AG04449 (cell line): ENCODE measurements at regions not wholly inside any gene's neighbourhood (a gene's known extent, or its start where the extent isn't known, plus 50 kb on each side); places are given as distances from the start of the nearest gene placed in this dataset.

ENCODE experiments used
- CTCF ChIA-PET: fragments of 350-600 bp; formaldehyde crosslinking; extraction: SDS; loops from one replicate; lab custom pipeline; 2021; ENCODE audit warnings: antibody characterized with exemption; lab: Yijun Ruan, JAX
- POLR2A ChIA-PET: fragments of 400-600, 350-600 bp; formaldehyde crosslinking; extraction: SDS; loops from one replicate; lab custom pipeline; 2020; ENCODE audit warnings: antibody characterized with exemption, inconsistent platforms; lab: Yijun Ruan, JAX
- DNase-seq: peaks from one replicate; pipeline ENCODE4 v3.0.0-alpha.2; 2010; ENCODE audit warnings: low read depth, low spot score
- H3K4me3 ChIP-seq: 2 replicates; pipeline ENCODE4 v1.5.1; 2011; ENCODE audit warnings: low read depth, mild to moderate bottlenecking, control low read depth, low read length
- CTCF ChIP-seq: IDR thresholded peaks from one replicate; pipeline ENCODE4 v1.5.1; 2011; ENCODE audit warnings: mild to moderate bottlenecking, moderate library complexity, low read length, control low read depth, inconsistent platforms; ENCODE audit not compliant: insufficient read depth; ENCODE audit errors: missing control alignments

- ChIA-PET CTCF (no interaction called here), POLR2A (no interaction called here)
- DNase-seq: no peak
- no peak overlapping the region for H3K4me3 ChIP-seq
- no peak for TF ChIP-seq CTCF
Measured at GRCh38 chr5:29382780-29383179, 1810.7 kb upstream of the CDH6 start.

GRCh38 chr5:29380029-29380428 is 1813.5 kb upstream of the CDH6 start:
- DNase-seq: no peak
- CTCF ChIA-PET: no interaction called here
- no peak for TF ChIP-seq CTCF
- H3K4me3 ChIP-seq: no peak overlapping the region
- POLR2A ChIA-PET: no interaction called here

- ChIA-PET CTCF (no interaction called here), POLR2A (no interaction called here)
- H3K4me3 ChIP-seq: no peak overlapping the region
- no peak for DNase-seq
- no peak for TF ChIP-seq CTCF
Measured at GRCh38 chr5:29379619-29380018, 1813.9 kb upstream of the CDH6 start.

GRCh38 chr5:29378104-29378503 is 1815.4 kb upstream of the CDH6 start:
- no peak for TF ChIP-seq CTCF
- ChIA-PET POLR2A (no interaction called here), CTCF (no interaction called here)
- no peak for DNase-seq
- no peak overlapping the region for H3K4me3 ChIP-seq

GRCh38 chr5:29370248-29370647 is 1823.2 kb upstream of the CDH6 start:
- ChIA-PET POLR2A (no interaction called here), CTCF (no interaction called here)
- H3K4me3 ChIP-seq: no peak overlapping the region
- DNase-seq: no peak
- no peak for TF ChIP-seq CTCF

- DNase-seq: no peak
- CTCF ChIA-PET: no interaction called here
- no peak overlapping the region for H3K4me3 ChIP-seq
- no peak for TF ChIP-seq CTCF
- POLR2A ChIA-PET: no interaction called here
Measured at GRCh38 chr5:29367176-29367833, 1826.2 kb upstream of the CDH6 start.
